GM12891 (cell line): ENCODE measurements at regions not wholly inside any gene's neighbourhood (a gene's known extent, or its start where the extent isn't known, plus 50 kb on each side); places are given as distances from the start of the nearest gene placed in this dataset.
"Not testable (repeated sequence)": the region's sequence is repeated elsewhere in the genome, so short reads cannot be mapped to it uniquely, and the experiment has no call there.

Experiments
- DNase-seq: peaks from one replicate; pipeline ENCODE4 v3.0.0; 2011; ENCODE audit warnings: low spot score; ENCODE audit not compliant: insufficient read length
- FAIRE-seq: peaks from 2 replicates; lab custom pipeline; 2011; peaks lifted over from hg19 to GRCh38; lab: Jason Lieb, UNC
- PAX5 ChIP-seq: IDR thresholded peaks from 2 replicates; pipeline ENCODE4 v1.6.1; 2011; ENCODE audit warnings: low read length, moderate library complexity, mild to moderate bottlenecking; ENCODE audit not compliant: insufficient read depth, severe bottlenecking
- POLR2A ChIP-seq: IDR thresholded peaks from 2 replicates; pipeline ENCODE4 v1.6.1; 2011; ENCODE audit warnings: low read depth, low read length, control low read depth
- POLR2AphosphoS5 ChIP-seq: IDR thresholded peaks from 2 replicates; pipeline ENCODE4 v1.6.1; 2011; ENCODE audit warnings: low read depth, low read length, control low read depth
- POU2F2 ChIP-seq: IDR thresholded peaks from 2 replicates; pipeline ENCODE4 v1.6.1; 2011; ENCODE audit warnings: low read depth, mild to moderate bottlenecking, control low read depth, low read length, moderate library complexity
- SPI1 ChIP-seq: IDR thresholded peaks from 2 replicates; pipeline ENCODE4 v1.6.1; 2011; ENCODE audit warnings: low read depth, low read length, control low read depth
- TAF1 ChIP-seq: IDR thresholded peaks from 2 replicates; pipeline ENCODE4 v1.6.1; 2011; ENCODE audit warnings: low read depth, low read length, control low read depth

DNA sequence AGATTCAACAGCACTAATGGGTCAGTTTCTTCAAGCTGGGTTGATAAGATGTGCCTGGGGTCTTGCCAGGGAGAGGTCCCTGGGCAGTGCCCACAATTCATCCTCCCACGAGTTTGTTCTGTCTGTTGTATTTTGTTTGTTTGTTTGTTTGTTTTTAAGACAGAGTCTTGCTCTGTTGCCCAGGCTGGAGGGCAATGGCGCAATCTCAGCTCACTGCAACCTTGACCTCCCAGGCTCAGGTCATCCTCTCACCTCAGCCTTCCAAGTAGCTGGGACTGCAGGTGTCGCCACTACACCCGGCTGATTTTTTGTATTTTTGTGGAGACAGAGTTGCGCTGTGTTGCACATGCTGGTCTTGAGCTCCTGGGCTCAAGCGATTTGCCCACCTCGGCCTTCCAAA, 120.1 kb downstream of the NUFIP1 start:
- FAIRE-seq (no peak), DNase-seq (no peak)
- TF ChIP-seq SPI1: no peak
- TF ChIP-seq PAX5: no peak
- no peak for TF ChIP-seq POU2F2
- no peak for TF ChIP-seq POLR2AphosphoS5
- no peak for TF ChIP-seq TAF1
- TF ChIP-seq POLR2A: no peak

- FAIRE-seq (peak; percentile 31), DNase-seq (peak; percentile 29)
- TF ChIP-seq POLR2AphosphoS5 (no peak), POU2F2 (no peak), SPI1 (0 out of 2 replicates have a peak, but pooled peaks have one; percentile 8)
Observed at GRCh38 chr13:44868397-44868796, 120.9 kb downstream of the NUFIP1 start.

GRCh38 chr13:44867825-44868224, 121.4 kb downstream of the NUFIP1 start:
- FAIRE-seq (no peak), DNase-seq (no peak)
- no peak for TF ChIP-seq POLR2A

- TF ChIP-seq POLR2AphosphoS5: no peak
- TF ChIP-seq PAX5: no peak
- TF ChIP-seq SPI1: no peak
- no peak for TF ChIP-seq POU2F2
- DNase-seq (no peak), FAIRE-seq (no peak)
Observed at GRCh38 chr13:44866411-44866911, 122.8 kb downstream of the NUFIP1 start.

DNA sequence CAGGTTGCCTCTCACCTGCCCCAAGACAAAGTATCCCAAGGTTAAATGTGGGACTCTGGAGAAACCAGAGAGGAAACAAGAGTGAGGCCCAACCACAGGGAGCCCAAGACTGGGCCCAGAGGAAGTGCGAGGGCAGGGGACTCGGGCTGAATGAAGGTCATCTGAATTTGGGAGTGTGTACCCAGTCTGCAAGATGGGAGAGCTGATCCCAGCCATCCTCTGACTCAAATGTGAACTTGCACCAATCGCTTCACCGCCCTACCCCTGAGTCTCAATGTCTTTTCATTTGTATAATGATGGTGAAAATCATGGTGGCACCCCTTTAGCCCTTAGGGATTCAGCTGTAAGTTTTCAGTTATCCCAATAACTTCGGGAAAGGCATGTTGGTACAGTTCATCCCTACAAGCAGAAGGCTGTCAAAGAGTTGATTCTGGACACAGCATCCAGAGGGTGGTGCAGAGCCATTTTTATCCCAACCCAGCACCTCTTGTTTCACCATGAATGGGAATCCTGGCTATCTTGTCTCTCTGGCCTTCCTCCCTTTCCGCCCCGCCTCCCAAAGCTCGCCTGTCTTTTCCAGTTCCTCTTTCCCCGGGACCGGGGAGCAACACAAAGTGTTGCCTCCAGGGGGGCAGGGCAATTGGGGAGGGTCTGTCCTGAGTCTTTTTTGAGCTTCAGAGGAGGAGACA, 123.4 kb downstream of the NUFIP1 start:
- no peak for DNase-seq
- FAIRE-seq: no peak
- TF ChIP-seq TAF1 (no peak), SPI1 (no peak), POLR2A (no peak), POLR2AphosphoS5 (no peak), PAX5 (no peak), POU2F2 (no peak)

- not testable (repeated sequence) for DNase-seq, FAIRE-seq
Observed at GRCh38 chr13:44863641-44864040, 125.6 kb downstream of the NUFIP1 start.

DNA sequence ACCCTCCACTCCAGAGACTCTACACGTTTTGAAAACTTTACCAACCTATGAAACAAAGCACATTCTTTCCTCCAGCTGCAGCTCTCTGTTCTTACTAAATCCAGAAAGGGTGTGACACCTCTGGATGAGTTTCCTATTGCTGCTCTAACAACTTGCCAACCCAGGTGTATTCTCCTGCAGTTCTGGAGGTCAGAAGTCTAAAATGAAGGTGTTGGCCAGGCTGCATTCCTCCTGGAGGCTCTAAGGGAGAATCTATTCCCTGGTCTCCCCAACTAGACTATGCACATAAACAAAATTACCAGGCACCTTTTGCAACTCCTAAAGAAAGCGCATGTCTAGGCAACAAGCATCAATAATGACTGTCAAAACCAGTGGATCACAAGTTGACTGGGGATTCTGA, 128.8 kb downstream of the NUFIP1 start:
- FAIRE-seq: no peak
- DNase-seq: no peak
- no peak for TF ChIP-seq POU2F2
- no peak for TF ChIP-seq POLR2A
- no peak for TF ChIP-seq SPI1
- TF ChIP-seq PAX5: no peak
- TF ChIP-seq POLR2AphosphoS5: no peak
- TF ChIP-seq TAF1: no peak

DNA sequence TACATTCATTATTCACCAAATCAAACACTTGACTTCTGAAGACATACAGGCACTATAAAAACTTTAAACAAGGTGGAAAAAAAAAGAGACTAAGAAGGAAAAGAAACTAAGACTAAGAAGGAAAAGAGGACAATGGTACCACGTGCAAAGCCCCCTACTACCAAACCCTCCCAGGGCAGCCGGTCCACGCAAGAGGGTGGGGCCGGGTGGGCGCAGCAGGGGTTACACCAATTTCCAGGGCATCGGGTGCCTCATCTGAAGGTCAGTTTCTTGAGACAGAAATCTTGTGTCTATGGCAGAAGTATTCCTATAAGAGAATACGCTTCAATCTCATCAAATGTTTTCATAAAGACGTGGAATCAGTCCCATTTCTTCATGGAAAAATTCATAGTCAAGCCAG, 131.5 kb downstream of the NUFIP1 start:
- FAIRE-seq: no peak
- TF ChIP-seq POLR2AphosphoS5: no peak
- no peak for TF ChIP-seq POU2F2
- no peak for TF ChIP-seq POLR2A
- TF ChIP-seq PAX5: no peak
- TF ChIP-seq TAF1: no peak
- no peak for TF ChIP-seq SPI1
- no peak for DNase-seq

- DNase-seq (no peak), FAIRE-seq (no peak)
- TF ChIP-seq POLR2AphosphoS5: no peak
- no peak for TF ChIP-seq PAX5
- no peak for TF ChIP-seq POU2F2
- no peak for TF ChIP-seq POLR2A
- TF ChIP-seq SPI1: no peak
- no peak for TF ChIP-seq TAF1
Observed at GRCh38 chr13:44857061-44857460, 132.2 kb downstream of the NUFIP1 start.

DNA sequence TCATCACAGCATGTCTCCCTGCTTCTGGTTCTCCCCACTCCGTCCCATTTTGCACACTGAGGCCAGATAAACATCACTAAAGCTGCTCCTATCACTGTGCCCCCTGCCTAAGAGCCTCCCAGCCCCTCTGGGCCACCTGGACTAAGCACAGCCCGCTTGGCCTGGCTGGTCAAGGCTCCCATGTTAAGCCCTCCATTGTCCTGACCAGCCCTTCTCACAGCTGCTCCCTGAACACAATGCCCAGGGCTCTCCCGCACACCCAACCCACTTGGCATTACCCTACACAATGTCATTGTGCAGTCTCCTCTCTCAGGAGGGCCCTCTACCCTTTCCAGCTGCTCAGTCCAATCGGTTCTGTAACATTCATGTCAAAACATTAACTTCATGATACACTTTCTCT, 133.4 kb downstream of the NUFIP1 start:
- FAIRE-seq (no peak), DNase-seq (no peak)
- TF ChIP-seq PAX5 (no peak), POU2F2 (no peak), POLR2AphosphoS5 (no peak), POLR2A (no peak), TAF1 (no peak), SPI1 (no peak)

DNA sequence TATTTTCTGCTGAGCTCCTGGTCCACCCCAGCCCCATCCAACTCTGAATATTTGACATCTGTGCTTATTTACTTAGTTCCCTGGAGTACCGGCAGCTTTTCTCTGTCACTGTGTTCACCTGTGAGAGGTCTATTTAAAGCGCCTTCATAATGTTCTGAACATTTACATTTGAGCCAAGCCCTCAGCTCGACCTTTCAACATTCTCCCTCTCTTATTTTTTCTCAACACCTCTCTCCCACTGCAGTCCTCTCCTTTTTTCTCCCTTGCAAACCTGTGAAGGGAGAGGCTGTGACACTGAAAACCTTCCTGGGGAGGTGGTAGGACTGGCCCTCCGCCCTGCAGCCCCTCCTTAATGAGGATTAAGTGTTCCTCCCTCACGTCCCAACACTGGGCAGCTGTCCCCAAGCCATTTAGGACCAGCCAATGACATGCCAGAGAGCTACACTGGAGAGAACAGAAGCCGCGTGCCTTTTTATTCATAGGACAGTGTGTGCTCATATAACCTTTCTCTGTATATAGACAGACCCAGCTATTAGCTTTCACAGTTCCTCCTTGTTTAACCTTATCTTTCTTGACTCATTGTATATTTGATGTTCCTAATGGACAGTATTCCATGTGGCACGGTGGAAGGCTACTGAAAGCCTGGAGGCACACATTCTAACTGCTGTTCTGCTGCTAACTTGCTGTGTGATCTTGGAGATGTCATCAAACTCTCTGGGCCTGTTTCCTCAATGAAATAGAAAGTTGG, 134.8 kb downstream of the NUFIP1 start:
- DNase-seq (no peak), FAIRE-seq (no peak)

More for the DNA sequence above, 134.8 kb downstream of the NUFIP1 start:
- TF ChIP-seq TAF1 (no peak), SPI1 (no peak), POLR2AphosphoS5 (no peak), PAX5 (no peak), POLR2A (no peak)
